ENCODE measurements at regions not wholly inside any gene's neighbourhood (a gene's known extent, or its start where the extent isn't known, plus 50 kb on each side); places are given as distances from the start of the nearest gene placed in this dataset.
"Not testable (repeated sequence)": the region's sequence is repeated elsewhere in the genome, so short reads cannot be mapped to it uniquely, and the experiment has no call there.

GRCh38 chr6:168796106-168796505, 355.1 kb downstream of the SMOC2 start:
- DNase-seq: no peak

- not testable (repeated sequence) for DNase-seq
Observed at GRCh38 chr6:168795611-168796010, 354.6 kb downstream of the SMOC2 start.

DNA sequence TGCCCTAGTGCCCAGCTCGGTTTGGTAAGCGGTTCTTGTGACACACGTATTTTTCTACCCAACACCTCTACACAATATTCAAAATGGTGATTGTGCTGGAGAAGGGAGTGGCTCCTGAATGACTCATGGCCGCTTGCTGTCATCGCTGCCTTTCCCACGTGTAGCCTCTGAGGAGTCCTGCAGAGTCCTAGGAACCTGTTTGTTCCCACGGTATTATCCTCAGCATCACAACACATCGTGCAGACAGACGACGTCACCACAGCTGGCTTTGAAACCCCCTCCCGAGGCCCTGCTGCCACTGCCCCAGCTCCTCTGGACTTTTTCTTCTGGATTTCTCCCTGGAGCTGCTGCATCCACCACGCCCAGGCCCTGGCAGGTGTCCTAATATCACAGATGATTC, 353.5 kb downstream of the SMOC2 start:
- no peak for DNase-seq

- no peak for DNase-seq
Observed at GRCh38 chr6:168793649-168794048, 352.7 kb downstream of the SMOC2 start.

DNA sequence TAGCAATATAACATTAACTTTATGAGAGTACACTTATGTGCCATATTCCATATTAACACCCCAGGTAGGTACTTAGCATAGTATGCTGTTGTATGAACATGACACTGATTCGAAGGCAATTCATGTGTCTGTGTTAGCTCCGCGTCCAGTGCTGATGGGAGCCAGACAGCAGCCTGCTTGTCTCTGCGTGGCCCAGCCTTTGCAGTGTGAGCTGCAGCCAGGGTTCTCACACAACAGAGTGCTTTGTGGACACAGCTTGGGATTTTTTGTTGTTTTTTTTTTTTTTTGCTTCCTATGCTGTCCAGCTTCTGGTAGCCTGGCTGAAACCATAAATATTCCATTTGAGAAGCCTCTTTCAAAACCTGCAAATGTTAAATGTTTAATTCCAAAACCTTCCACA, 350.9 kb downstream of the SMOC2 start:
- DNase-seq: no peak

- DNase-seq: no peak
Observed at GRCh38 chr6:168789699-168790098, 348.7 kb downstream of the SMOC2 start.

DNA sequence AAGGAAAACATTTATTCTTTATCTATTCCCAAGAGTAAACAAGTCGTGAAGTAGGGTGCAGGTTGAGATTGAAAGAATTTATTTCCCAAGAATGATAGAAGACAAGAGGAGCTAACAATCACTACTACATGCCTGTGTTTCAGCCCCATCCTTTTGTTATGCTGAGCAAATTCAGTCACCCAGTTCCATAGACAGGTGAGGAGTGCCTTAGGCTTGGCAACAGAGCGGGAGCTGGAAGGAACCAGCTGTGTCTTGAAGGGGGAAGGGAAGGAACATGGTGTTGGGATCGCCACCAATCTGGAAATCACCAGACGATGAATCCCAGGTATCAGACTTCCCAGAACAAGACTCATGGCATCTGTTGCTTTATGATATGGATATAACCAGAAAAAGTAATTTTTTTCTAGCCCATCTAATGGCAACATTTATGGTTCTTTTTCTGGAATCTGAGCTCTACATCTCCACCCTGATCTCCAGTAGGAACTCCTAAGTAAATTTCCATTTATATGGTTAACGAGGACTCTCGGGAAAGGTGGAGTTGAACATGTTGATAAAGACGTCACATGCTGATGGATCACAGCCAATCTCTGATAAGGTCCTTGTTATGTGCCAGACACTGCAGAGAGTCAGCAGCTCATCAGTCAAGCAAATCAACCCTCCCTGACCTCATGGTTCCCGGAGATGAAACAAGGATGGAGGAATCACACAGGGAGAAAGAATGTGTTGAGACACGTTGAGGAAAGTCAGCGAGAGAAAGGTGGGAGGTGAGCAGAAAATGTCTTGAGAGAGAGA, 344.9 kb downstream of the SMOC2 start:
- DNase-seq: no peak

DNA sequence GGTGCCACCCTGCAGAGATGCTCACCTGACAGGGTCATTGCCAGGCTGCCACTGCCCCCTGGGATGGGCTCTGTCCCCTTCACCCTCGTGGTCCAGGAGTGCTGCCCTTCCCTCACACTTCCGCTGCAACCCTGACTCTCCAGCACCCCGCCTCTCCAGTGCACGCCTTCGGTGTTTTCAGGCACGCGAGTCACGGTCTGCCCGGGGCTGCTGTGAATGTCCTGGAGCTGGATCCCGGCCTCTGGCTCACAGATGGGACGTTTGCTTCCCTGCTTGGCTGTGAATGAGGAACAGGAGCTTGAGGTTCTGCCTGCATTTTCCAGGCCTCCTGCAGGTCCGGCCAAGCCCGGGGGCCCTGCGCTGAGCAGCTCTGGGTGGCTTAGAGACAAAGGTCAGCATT, 343.4 kb downstream of the SMOC2 start:
- no peak for DNase-seq

DNA sequence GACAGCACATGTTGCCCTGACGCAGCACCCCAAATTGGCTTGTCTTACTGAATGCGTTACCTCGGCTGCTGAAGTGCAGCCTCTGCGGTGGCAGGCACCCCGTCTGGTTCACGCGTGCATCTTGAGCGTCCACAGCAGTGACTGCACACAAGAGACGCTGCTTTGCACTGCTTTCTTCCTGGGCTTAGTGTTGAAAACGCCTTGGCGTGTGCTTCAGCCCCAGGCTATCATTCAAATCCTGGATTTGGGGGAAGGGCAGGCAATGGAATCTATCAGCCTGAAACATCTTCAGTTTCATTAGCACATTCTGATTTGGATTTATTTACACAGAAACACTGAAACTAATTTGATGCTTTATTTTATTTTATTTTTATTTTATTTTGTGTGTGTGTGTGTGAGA, 342.7 kb downstream of the SMOC2 start:
- DNase-seq: no peak

GRCh38 chr6:168782187-168782751, 341.3 kb downstream of the SMOC2 start:
- DNase-seq: no peak

- no peak for DNase-seq
Observed at GRCh38 chr6:168778201-168778600, 337.2 kb downstream of the SMOC2 start.

DNA sequence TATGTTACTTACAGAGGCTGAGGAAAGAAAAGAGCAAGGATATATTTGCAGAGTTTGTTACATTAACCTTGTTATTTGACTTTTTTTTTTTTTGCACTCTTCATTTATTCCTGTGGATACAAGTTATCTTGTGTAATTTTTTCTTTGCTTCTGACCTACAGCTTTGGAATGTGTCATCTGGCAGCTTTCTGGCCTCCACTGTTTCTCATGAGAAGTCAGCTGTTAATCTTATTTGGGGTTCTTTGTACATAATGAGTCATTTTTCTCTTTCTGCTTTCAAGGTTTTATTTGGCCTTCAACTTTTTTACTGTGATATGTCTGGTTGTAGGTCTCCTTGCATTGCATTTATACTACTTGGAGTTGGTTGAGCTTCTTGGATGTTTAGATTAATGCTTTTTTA, 333.4 kb downstream of the SMOC2 start:
- DNase-seq: no peak

DNA sequence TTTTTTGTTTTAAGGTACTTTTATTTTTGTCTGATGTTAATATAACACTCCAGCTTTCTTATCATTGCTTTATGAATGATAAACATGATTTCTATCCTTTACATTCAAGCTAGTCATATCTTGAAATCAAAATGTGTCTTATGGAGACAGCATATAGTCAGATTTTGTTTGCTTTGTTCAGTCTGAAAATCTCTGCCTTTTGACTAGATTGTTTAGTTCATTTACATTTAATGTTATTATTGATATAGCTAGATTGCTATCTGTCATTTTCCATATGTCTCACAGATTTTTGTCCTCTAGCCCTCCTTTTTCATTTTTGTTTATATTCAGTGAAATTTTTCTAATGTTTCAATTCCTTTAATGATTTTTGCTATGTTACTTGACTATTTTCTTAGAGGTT, 332.8 kb downstream of the SMOC2 start:
- DNase-seq: no peak

DNA sequence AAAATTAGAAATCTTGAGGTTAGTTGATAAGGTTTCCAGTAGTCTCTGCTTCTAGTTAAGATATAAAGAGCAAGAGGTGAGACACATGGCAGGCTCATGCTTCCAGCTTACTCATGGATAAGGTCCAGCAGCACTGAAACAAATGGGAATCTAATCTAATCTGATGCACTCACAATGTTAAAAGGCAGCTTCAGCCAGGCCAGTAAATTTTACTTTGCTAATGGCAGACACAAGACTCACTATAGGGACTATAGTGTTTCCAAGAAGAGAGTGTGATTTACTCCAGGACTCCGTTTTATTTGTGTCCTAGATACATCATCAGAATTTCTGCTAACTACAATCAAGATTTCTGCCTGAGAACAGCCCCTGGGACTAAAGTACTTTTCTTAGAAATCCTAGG, 324.8 kb downstream of the SMOC2 start:
- DNase-seq: no peak

- no peak for DNase-seq
Observed at GRCh38 chr6:168756009-168756634, 315.1 kb downstream of the SMOC2 start.

DNA sequence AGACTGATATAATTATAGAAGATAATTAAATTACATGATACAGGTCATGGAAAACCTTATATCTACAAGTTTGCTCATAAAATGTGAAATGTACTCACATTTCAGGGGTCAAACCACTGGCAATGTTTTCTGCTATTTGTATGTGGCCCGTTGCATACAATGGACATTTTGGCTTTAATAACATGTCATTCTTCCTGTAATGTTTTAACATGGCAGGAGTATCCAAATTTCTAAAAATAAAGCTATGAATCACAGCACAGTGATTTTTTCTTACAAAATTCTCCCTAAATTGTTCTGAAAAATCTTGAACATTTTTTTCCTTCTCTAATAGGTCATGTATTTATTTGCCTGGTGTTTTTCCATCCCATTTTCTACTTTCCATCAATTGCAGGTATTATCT, 305.7 kb downstream of the SMOC2 start:
- no peak for DNase-seq

- no peak for DNase-seq
Observed at GRCh38 chr6:168746013-168746412, 305.0 kb downstream of the SMOC2 start.

DNA sequence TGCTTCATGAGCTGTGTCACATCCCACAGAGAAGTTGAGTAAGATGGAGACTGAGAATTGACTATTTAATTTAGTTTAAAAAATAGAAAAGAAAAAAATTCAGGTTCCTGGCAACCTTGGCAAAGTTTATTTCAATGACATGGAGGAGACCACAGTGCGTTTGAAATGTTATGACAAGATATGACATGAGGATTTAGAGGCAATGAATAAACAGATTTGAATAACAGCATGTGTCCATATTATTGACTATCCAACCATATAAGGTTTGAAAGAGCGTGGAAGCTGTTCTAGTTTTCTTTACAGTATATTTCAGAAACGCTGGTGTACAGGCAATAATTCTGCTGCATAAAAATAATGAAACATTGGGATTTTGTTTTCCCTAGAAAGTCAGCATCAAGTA, 303.9 kb downstream of the SMOC2 start:
- no peak for DNase-seq

- no peak for DNase-seq
Observed at GRCh38 chr6:168741942-168742782, 301.2 kb downstream of the SMOC2 start.

DNA sequence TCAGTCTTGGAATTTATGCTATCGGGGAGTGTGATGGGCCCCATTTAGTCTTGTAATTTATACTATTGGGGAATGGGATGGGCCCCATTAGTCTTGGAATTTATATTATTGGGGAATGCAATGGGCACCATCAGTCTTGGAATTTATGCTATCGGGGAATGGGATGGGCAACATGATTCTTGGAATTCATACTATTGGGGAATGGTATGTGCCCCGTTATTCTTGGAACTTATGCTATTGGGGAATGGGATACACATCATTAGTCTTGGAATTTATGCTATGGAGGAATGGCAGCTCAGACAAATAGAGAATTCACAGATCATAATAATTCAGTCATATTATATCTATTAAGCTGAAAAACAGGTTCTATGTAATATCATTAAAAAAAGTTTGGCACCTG, 300.3 kb downstream of the SMOC2 start:
- no peak for DNase-seq

DNA sequence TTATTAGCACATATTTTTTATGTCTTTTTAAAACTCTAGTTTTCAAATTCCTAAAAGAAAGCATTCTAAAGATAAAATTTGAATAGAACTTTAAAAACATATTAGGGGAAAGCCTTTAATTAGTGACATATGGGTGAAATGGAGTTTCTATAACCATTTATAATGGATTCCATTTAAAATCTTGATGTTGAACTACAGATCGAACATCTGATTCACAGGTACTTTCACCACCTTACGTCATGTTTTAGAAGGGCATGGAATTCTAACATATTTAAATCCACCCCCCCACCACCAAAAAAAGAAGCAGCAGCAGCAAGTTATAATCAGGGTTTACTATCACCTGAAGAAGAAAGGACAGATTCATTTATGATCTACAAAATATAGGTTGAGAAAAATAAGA, 298.4 kb downstream of the SMOC2 start:
- DNase-seq: no peak

GRCh38 chr6:168737481-168737880, 296.5 kb downstream of the SMOC2 start:
- DNase-seq: no peak

- no peak for DNase-seq
Observed at GRCh38 chr6:168737014-168737413, 296.0 kb downstream of the SMOC2 start.

DNA sequence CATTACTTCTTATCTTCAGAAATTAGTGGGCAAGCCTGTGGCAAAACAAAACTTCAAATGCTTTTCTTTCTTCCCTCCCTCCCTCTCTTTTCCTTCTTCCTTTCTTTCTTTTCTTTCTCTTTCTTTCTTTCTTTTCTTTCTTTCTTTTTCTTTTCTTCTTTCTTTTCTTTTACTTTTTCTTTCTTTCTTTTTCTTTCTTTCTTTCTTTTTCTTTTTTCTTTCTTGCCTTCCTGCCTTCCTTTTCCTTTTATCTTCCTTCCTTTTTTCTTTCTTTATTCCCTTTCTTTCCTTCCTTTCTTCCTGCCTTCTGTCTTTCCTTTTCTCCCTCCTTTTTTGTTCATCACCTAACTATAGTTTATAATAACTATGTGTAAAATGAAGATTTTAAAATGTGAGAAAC, 295.1 kb downstream of the SMOC2 start:
- DNase-seq: no peak

All from SIG-M5 (cell line).